ENCODE measurements at regions not wholly inside any gene's neighbourhood (a gene's known extent, or its start where the extent isn't known, plus 50 kb on each side); places are given as distances from the start of the nearest gene placed in this dataset.

GRCh38 chr1:195574511-195574910 lies 1033.7 kb downstream of the KCNT2 start:
- H3K27me3 ChIP-seq (ENCODE audit: control insufficient read depth, insufficient read depth, low read length), result no peaks in the 10 kb centered on the region
- no peak for TF ChIP-seq CTCF (IDR thresholded peaks at IDR 0.05; ENCODE audit: borderline replicate concordance, extremely low read depth, insufficient read depth)
- FAIRE-seq (no peak), DNase-seq (no peak)
- H3K9ac ChIP-seq (ENCODE audit: low read length in 3 of 3), result no peak overlapping the region
- H3K27ac ChIP-seq (ENCODE audit: low read depth in 2 of 2, low read length in 2 of 2), result no peak overlapping the region
- no peaks in the 10 kb centered on the region for H3K9me3 ChIP-seq (ENCODE audit: control insufficient read depth in 2 of 3, insufficient read depth in 1 of 3, low read length in 3 of 3)
- no peaks in the 10 kb centered on the region for H3K4me1 ChIP-seq (ENCODE audit: control insufficient read depth in 2 of 3, insufficient read depth in 2 of 3, low read depth in 1 of 3, low read length in 3 of 3)
- intact Hi-C loops (cut with DNase I), result no loop called here
- H3K36me3 ChIP-seq (ENCODE audit: control insufficient read depth in 2 of 3, insufficient read depth in 3 of 3, low read length in 3 of 3), result no peaks in the 10 kb centered on the region
- H3K4me3 ChIP-seq (ENCODE audit: low read length in 3 of 3), result no peak overlapping the region

DNA sequence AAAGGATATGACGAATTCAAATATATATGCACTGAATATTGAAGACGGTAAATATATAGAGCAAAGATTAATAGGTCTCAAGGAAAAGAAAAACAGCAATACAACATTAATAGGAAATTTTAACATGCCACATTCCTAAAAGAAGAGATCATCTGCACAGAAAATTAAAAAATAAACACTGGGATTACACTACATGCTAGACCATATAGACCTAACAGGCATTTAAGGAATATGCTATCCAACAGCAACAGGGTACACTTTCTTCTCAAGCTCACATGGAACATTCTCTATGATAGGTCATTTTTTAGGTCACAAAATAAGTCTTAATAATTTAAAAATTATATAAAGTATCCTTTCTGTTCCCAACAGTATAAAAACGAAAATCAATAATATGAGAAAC lies 1038.3 kb downstream of the KCNT2 start:
- Histone ChIP-seq H3K9me3 (ENCODE audit: control insufficient read depth in 2 of 3, insufficient read depth in 1 of 3, low read length in 3 of 3) (no peaks in the 10 kb centered on the region), H3K4me3 (ENCODE audit: low read length in 3 of 3) (no peak overlapping the region), H3K9ac (ENCODE audit: low read length in 3 of 3) (no peak overlapping the region), H3K4me1 (ENCODE audit: control insufficient read depth in 2 of 3, insufficient read depth in 2 of 3, low read depth in 1 of 3, low read length in 3 of 3) (no peaks in the 10 kb centered on the region), H3K27ac (ENCODE audit: low read depth in 2 of 2, low read length in 2 of 2) (no peak overlapping the region), H3K36me3 (ENCODE audit: control insufficient read depth in 2 of 3, insufficient read depth in 3 of 3, low read length in 3 of 3) (no peaks in the 10 kb centered on the region), H3K27me3 (ENCODE audit: control insufficient read depth, insufficient read depth, low read length) (no peaks in the 10 kb centered on the region)
- TF ChIP-seq CTCF (IDR thresholded peaks at IDR 0.05; ENCODE audit: borderline replicate concordance, extremely low read depth, insufficient read depth), result no peak
- FAIRE-seq (no peak), DNase-seq (no peak)
- intact Hi-C loops (cut with DNase I), result no loop called here

DNA sequence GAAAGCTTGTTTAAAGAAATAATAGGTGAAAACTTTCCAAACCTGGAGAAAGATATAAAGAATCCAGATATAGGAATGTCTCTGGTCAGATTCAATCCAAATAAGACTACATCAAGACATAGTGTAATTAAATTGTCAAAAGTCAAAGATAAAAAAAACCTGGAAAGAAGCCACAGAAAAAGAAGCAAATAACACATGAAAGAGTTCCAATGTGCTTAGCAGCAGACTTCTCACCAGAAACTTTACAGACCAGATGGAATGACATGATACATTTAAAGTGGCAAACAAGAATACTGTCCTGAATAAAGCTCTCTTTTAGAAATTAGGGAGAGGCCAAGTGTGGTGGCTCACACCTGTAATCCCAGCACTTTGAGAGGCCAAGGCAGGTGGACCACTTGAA lies 1039.9 kb downstream of the KCNT2 start:
- DNase-seq, result no peak
- Histone ChIP-seq H3K4me3 (ENCODE audit: low read length in 3 of 3) (no peak overlapping the region), H3K9ac (ENCODE audit: low read length in 3 of 3) (no peak overlapping the region), H3K36me3 (ENCODE audit: control insufficient read depth in 2 of 3, insufficient read depth in 3 of 3, low read length in 3 of 3) (no peaks in the 10 kb centered on the region), H3K27me3 (ENCODE audit: control insufficient read depth, insufficient read depth, low read length) (no peaks in the 10 kb centered on the region), H3K27ac (ENCODE audit: low read depth in 2 of 2, low read length in 2 of 2) (no peak overlapping the region), H3K4me1 (ENCODE audit: control insufficient read depth in 2 of 3, insufficient read depth in 2 of 3, low read depth in 1 of 3, low read length in 3 of 3) (no peaks in the 10 kb centered on the region), H3K9me3 (ENCODE audit: control insufficient read depth in 2 of 3, insufficient read depth in 1 of 3, low read length in 3 of 3) (no peaks in the 10 kb centered on the region)
- intact Hi-C loops (cut with DNase I), result no loop called here
- no peak for TF ChIP-seq CTCF (IDR thresholded peaks at IDR 0.05; ENCODE audit: borderline replicate concordance, extremely low read depth, insufficient read depth)
- no peak for FAIRE-seq

- H3K4me3 ChIP-seq (ENCODE audit: low read length in 3 of 3), result no peak overlapping the region
- no peaks in the 10 kb centered on the region for H3K27me3 ChIP-seq (ENCODE audit: control insufficient read depth, insufficient read depth, low read length)
- FAIRE-seq, result no peak
- DNase-seq, result no peak
- no peaks in the 10 kb centered on the region for H3K4me1 ChIP-seq (ENCODE audit: control insufficient read depth in 2 of 3, insufficient read depth in 2 of 3, low read depth in 1 of 3, low read length in 3 of 3)
- intact Hi-C loops (cut with DNase I), result no loop called here
- no peak overlapping the region for H3K27ac ChIP-seq (ENCODE audit: low read depth in 2 of 2, low read length in 2 of 2)
- no peak overlapping the region for H3K9ac ChIP-seq (ENCODE audit: low read length in 3 of 3)
- TF ChIP-seq CTCF (IDR thresholded peaks at IDR 0.05; ENCODE audit: borderline replicate concordance, extremely low read depth, insufficient read depth), result no peak
- peaks cover 0 to 3% (median 0%) of the 10 kb centered on the region in 3 donors for H3K9me3 ChIP-seq (ENCODE audit: control insufficient read depth in 2 of 3, insufficient read depth in 1 of 3, low read length in 3 of 3)
- no peaks in the 10 kb centered on the region for H3K36me3 ChIP-seq (ENCODE audit: control insufficient read depth in 2 of 3, insufficient read depth in 3 of 3, low read length in 3 of 3)
These were observed 1046.2 kb downstream of the KCNT2 start for GRCh38 chr1:195562074-195562473.

All from kidney (tissue), 13 donors.